ENCODE measurements at regions not wholly inside any gene's neighbourhood (a gene's known extent, or its start where the extent isn't known, plus 50 kb on each side); places are given as distances from the start of the nearest gene placed in this dataset.

GRCh38 chr5:93245226-93245625, 335.8 kb downstream of the NR2F1-AS1 start:
- 50 to 74% methylated on average over 1 to 3 of the region's 3 CpGs for WGBS, 2 donors (ENCODE audit: low coverage in 1 of 2)

GRCh38 chr5:93243481-93243880, 337.5 kb downstream of the NR2F1-AS1 start:
- 75 to 91% methylated on average over 1 of the region's 1 CpG for WGBS, 2 donors (ENCODE audit: low coverage in 1 of 2)
- Histone ChIP-seq H3K27ac (no peak overlapping the region), H3K9me3 (no peaks in the 10 kb centered on the region), H3K36me3 (no peaks in the 10 kb centered on the region), H3K4me3 (no peak overlapping the region), H3K4me1 (peaks cover 0 to 16% (median 6%) of the 10 kb centered on the region in 4 donors), H3K27me3 (no peaks in the 10 kb centered on the region)
- intact Hi-C loops (cut with DNase I; ENCODE audit: low total_unique reads) (no loop called here), in situ Hi-C loops (cut with MboI; ENCODE audit: low pct_ligation_motif_present in 1 of 4, low pct_unique_long_range_greater_than_20kb in 1 of 4, low sequenced_read_pairs in 3 of 4) (no loop called here)
- DNase-seq = no peak
- TF ChIP-seq EP300 (IDR thresholded peaks at IDR 0.05; ENCODE audit: low read depth) (no peak), POLR2A (IDR thresholded peaks at IDR 0.05) (no peak), CTCF (IDR thresholded peaks at IDR 0.05) (no peak), POLR2AphosphoS5 (IDR thresholded peaks at IDR 0.05) (no peak)

More at GRCh38 chr5:93245226-93245625, 335.8 kb downstream of the NR2F1-AS1 start:
- Histone ChIP-seq H3K27me3 (no peaks in the 10 kb centered on the region), H3K36me3 (no peaks in the 10 kb centered on the region), H3K27ac (peak overlapping the region in 3 of 4 donors; percentile 32 to 44 (median 36)), H3K9me3 (no peaks in the 10 kb centered on the region), H3K4me3 (no peak overlapping the region), H3K4me1 (peaks cover 0 to 23% (median 7%) of the 10 kb centered on the region in 4 donors)
- TF ChIP-seq POLR2A (IDR thresholded peaks at IDR 0.05) = no peak
- no peak for TF ChIP-seq CTCF (IDR thresholded peaks at IDR 0.05)
- no peak for TF ChIP-seq EP300 (IDR thresholded peaks at IDR 0.05; ENCODE audit: low read depth)
- TF ChIP-seq POLR2AphosphoS5 (IDR thresholded peaks at IDR 0.05) = no peak
- no peak for DNase-seq
- in situ Hi-C loops (cut with MboI; ENCODE audit: low pct_ligation_motif_present in 1 of 4, low pct_unique_long_range_greater_than_20kb in 1 of 4, low sequenced_read_pairs in 3 of 4) = no loop called here
- intact Hi-C loops (cut with DNase I; ENCODE audit: low total_unique reads) = no loop called here

- H3K27ac ChIP-seq = no peak overlapping the region
- peaks cover 0 to 5% (median 0%) of the 10 kb centered on the region in 4 donors for H3K4me1 ChIP-seq
- no peaks in the 10 kb centered on the region for H3K36me3 ChIP-seq
- H3K4me3 ChIP-seq = no peak overlapping the region
- 89 to 93% methylated on average over 2 to 5 of the region's 5 CpGs for WGBS, 2 donors (ENCODE audit: low coverage in 1 of 2)
- TF ChIP-seq EP300 (IDR thresholded peaks at IDR 0.05; ENCODE audit: low read depth) = no peak
- no peak for TF ChIP-seq POLR2AphosphoS5 (IDR thresholded peaks at IDR 0.05)
- no peak for TF ChIP-seq POLR2A (IDR thresholded peaks at IDR 0.05)
- no peak for TF ChIP-seq CTCF (IDR thresholded peaks at IDR 0.05)
- H3K9me3 ChIP-seq = no peaks in the 10 kb centered on the region
- H3K27me3 ChIP-seq = no peaks in the 10 kb centered on the region
- DNase-seq = no peak
- in situ Hi-C loops (cut with MboI; ENCODE audit: low pct_ligation_motif_present in 1 of 4, low pct_unique_long_range_greater_than_20kb in 1 of 4, low sequenced_read_pairs in 3 of 4) (no loop called here), intact Hi-C loops (cut with DNase I; ENCODE audit: low total_unique reads) (no loop called here)
Measured at GRCh38 chr5:93240228-93240834, 340.7 kb downstream of the NR2F1-AS1 start.

- intact Hi-C loops (cut with DNase I; ENCODE audit: low total_unique reads) (no loop called here), in situ Hi-C loops (cut with MboI; ENCODE audit: low pct_ligation_motif_present in 1 of 4, low pct_unique_long_range_greater_than_20kb in 1 of 4, low sequenced_read_pairs in 3 of 4) (no loop called here)
- no peak for TF ChIP-seq EP300 (IDR thresholded peaks at IDR 0.05; ENCODE audit: low read depth)
- no peak for TF ChIP-seq CTCF (IDR thresholded peaks at IDR 0.05)
- TF ChIP-seq POLR2AphosphoS5 (IDR thresholded peaks at IDR 0.05) = no peak
- no peak for TF ChIP-seq POLR2A (IDR thresholded peaks at IDR 0.05)
- Histone ChIP-seq H3K4me3 (no peak overlapping the region), H3K9me3 (no peaks in the 10 kb centered on the region), H3K36me3 (no peaks in the 10 kb centered on the region), H3K27me3 (no peaks in the 10 kb centered on the region), H3K27ac (no peak overlapping the region), H3K4me1 (no peaks in the 10 kb centered on the region)
- DNase-seq = no peak
- WGBS, 2 donors (ENCODE audit: low coverage in 1 of 2) = 93 to 94% methylated on average over 3 to 4 of the region's 4 CpGs
Measured at GRCh38 chr5:93236807-93237421, 344.1 kb downstream of the NR2F1-AS1 start.
